Caco-2 (cell line): ENCODE measurements at regions not wholly inside any gene's neighbourhood (a gene's known extent, or its start where the extent isn't known, plus 50 kb on each side); places are given as distances from the start of the nearest gene placed in this dataset.

Experiments used
- BruUV-seq: library from RNA; stranded (reverse); fragments of 400-500 nt; replicated peaks from 2 replicates; lab custom pipeline; 2021; lab: Mats Ljungman, UMichigan
- CTCF ChIA-PET: fragments of 300-600 bp; sonication (Branson Sonifier 250); formaldehyde crosslinking; loops from one replicate; lab custom pipeline; 2022; ENCODE audit warnings: antibody characterized with exemption; lab: Charles Lee
- POLR2A ChIA-PET: fragments of 300-600 bp; sonication (Branson Sonifier 250); formaldehyde crosslinking; loops from one replicate; lab custom pipeline; 2022; ENCODE audit warnings: antibody characterized with exemption; lab: Charles Lee
- DNase-seq, 2 experiments: peaks; one replicate each; pipeline versions ENCODE4 v3.0.0 to v3.0.0-alpha.2; 2020 to 2022
- H3K27me3 ChIP-seq: replicated peaks from 2 replicates; pipeline ENCODE4 v1.6.0; 2011; ENCODE audit warnings: low read length; ENCODE audit not compliant: control insufficient read depth, insufficient read depth
- H3K36me3 ChIP-seq: 2 replicates; pipeline ENCODE4 v1.5.1; 2011; ENCODE audit warnings: low read length; ENCODE audit not compliant: control insufficient read depth, insufficient read depth
- H3K4me1 ChIP-seq: fragments of 250-450 bp; sonication (Bioruptor Pico); 2 replicates; pipeline ENCODE4 v1.5.1; 2020; ENCODE audit warnings: mild to moderate bottlenecking
- H3K4me3 ChIP-seq: 2 replicates; pipeline ENCODE4 v1.5.1; 2011; ENCODE audit warnings: low read depth, mild to moderate bottlenecking, control low read depth, low read length
- H3K9me3 ChIP-seq: fragments of 250-450 bp; sonication (Bioruptor Pico); 2 replicates; pipeline ENCODE4 v1.5.1; 2020; ENCODE audit warnings: mild to moderate bottlenecking, moderate library complexity
- H3K27ac Mint-ChIP-seq: one replicate; pipeline ENCODE4 v1.8.0; 2022; ENCODE audit warnings: mixed read lengths; ENCODE audit not compliant: unreplicated experiment
- H3K27me3 Mint-ChIP-seq: one replicate; pipeline ENCODE4 v1.8.0; 2022; ENCODE audit warnings: mixed read lengths; ENCODE audit not compliant: insufficient read depth, unreplicated experiment
- H3K36me3 Mint-ChIP-seq: one replicate; pipeline ENCODE4 v1.8.0; 2022; ENCODE audit warnings: mild to moderate bottlenecking, mixed read lengths; ENCODE audit not compliant: insufficient read depth, unreplicated experiment
- H3K4me1 Mint-ChIP-seq: one replicate; pipeline ENCODE4 v1.8.0; 2022; ENCODE audit warnings: low read depth, mixed read lengths; ENCODE audit not compliant: unreplicated experiment
- H3K4me3 Mint-ChIP-seq: one replicate; pipeline ENCODE4 v1.8.0; 2022; ENCODE audit warnings: mild to moderate bottlenecking, moderate library complexity, mixed read lengths; ENCODE audit not compliant: unreplicated experiment
- H3K9me3 Mint-ChIP-seq: one replicate; pipeline ENCODE4 v1.8.0; 2022; ENCODE audit warnings: mixed read lengths; ENCODE audit not compliant: unreplicated experiment
- intact Hi-C: fragments of 100-400 bp; cut with micrococcal nuclease; formaldehyde crosslinking; loops from one replicate; pipeline ENCODE4 v1.10.0; 2022; ENCODE audit not compliant: unreplicated experiment
- TF ChIP-seq, protein P1 (sequence below), 2 experiments: fragments of 200-600 bp in 1 of 2; IDR thresholded peaks; 1 replicate in 1 of 2; 2 replicates in 1 of 2; pipeline versions ENCODE4 v1.5.1 to v1.8.0; 2011 to 2022; ENCODE audit warnings: antibody characterized with exemption in 1 of 2, control low read depth in 1 of 2, inconsistent platforms in 1 of 2, low read depth in 1 of 2, low read length in 1 of 2, mild to moderate bottlenecking in 1 of 2, moderate library complexity in 1 of 2; ENCODE audit not compliant: insufficient read depth in 1 of 2, severe bottlenecking in 1 of 2, unreplicated experiment in 1 of 2

- Histone ChIP-seq H3K36me3 (no peaks in the 10 kb centered on the region), H3K9me3 (no peaks in the 10 kb centered on the region), H3K4me1 (no peaks in the 10 kb centered on the region), H3K27me3 (no peaks in the 10 kb centered on the region), H3K4me3 (no peak overlapping the region)
- Mint-ChIP-seq H3K27me3 (no peaks in the 10 kb centered on the region), H3K27ac (peak overlapping the region; percentile 29), H3K9me3 (no peaks in the 10 kb centered on the region), H3K4me1 (no peaks in the 10 kb centered on the region), H3K4me3 (peak overlapping the region; percentile 57), H3K36me3 (no peaks in the 10 kb centered on the region)
- TF ChIP-seq, protein P1, sequence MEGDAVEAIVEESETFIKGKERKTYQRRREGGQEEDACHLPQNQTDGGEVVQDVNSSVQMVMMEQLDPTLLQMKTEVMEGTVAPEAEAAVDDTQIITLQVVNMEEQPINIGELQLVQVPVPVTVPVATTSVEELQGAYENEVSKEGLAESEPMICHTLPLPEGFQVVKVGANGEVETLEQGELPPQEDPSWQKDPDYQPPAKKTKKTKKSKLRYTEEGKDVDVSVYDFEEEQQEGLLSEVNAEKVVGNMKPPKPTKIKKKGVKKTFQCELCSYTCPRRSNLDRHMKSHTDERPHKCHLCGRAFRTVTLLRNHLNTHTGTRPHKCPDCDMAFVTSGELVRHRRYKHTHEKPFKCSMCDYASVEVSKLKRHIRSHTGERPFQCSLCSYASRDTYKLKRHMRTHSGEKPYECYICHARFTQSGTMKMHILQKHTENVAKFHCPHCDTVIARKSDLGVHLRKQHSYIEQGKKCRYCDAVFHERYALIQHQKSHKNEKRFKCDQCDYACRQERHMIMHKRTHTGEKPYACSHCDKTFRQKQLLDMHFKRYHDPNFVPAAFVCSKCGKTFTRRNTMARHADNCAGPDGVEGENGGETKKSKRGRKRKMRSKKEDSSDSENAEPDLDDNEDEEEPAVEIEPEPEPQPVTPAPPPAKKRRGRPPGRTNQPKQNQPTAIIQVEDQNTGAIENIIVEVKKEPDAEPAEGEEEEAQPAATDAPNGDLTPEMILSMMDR (IDR thresholded peaks at IDR 0.05; ENCODE audit: insufficient read depth in 1 of 2, low read depth in 1 of 2, low read length in 1 of 2, severe bottlenecking in 1 of 2, unreplicated experiment in 1 of 2): no peak
- intact Hi-C loops: loop anchor here (1.0 kb wide), 1 partner anchor 16 kb away; no protein-coding TSS in a partner anchor
- BruUV-seq: no TSS peak
- no peak for DNase-seq
- POLR2A ChIA-PET: no interaction called here
- CTCF ChIA-PET: no interaction called here
These were observed 153.1 kb upstream of the MEOX2 start for GRCh38 chr7:15839416-15840100.

GRCh38 chr7:15838265-15838664 lies 151.8 kb upstream of the MEOX2 start:
- Histone ChIP-seq H3K4me1 (no peaks in the 10 kb centered on the region), H3K4me3 (no peak overlapping the region), H3K36me3 (no peaks in the 10 kb centered on the region), H3K9me3 (no peaks in the 10 kb centered on the region), H3K27me3 (no peaks in the 10 kb centered on the region)
- no peaks in the 10 kb centered on the region for H3K36me3 Mint-ChIP-seq
- intact Hi-C loops: no loop called here
- no peak overlapping the region for H3K4me3 Mint-ChIP-seq
- POLR2A ChIA-PET: no interaction called here
- CTCF ChIA-PET: no interaction called here
- no peak for DNase-seq
- H3K9me3 Mint-ChIP-seq: no peaks in the 10 kb centered on the region
- H3K27ac Mint-ChIP-seq: no peak overlapping the region
- BruUV-seq: no TSS peak
- H3K4me1 Mint-ChIP-seq: no peaks in the 10 kb centered on the region
- H3K27me3 Mint-ChIP-seq: no peaks in the 10 kb centered on the region
- TF ChIP-seq, protein P1 (IDR thresholded peaks at IDR 0.05; ENCODE audit: insufficient read depth in 1 of 2, low read depth in 1 of 2, low read length in 1 of 2, severe bottlenecking in 1 of 2, unreplicated experiment in 1 of 2): no peak

- no peak overlapping the region for H3K27ac Mint-ChIP-seq
- H3K9me3 Mint-ChIP-seq: no peaks in the 10 kb centered on the region
These were observed 150.9 kb upstream of the MEOX2 start for GRCh38 chr7:15837306-15837950.

More at GRCh38 chr7:15837306-15837950, 150.9 kb upstream of the MEOX2 start:
- H3K4me3 ChIP-seq: no peak overlapping the region
- H3K4me1 Mint-ChIP-seq: no peaks in the 10 kb centered on the region
- ChIA-PET CTCF (interaction anchor here (0.6 kb wide), 1 partner anchor 773 kb away, joined by 3 read pairs; no protein-coding TSS in a partner anchor), POLR2A (no interaction called here)
- TF ChIP-seq, protein P1 (IDR thresholded peaks at IDR 0.05; ENCODE audit: insufficient read depth in 1 of 2, low read depth in 1 of 2, low read length in 1 of 2, severe bottlenecking in 1 of 2, unreplicated experiment in 1 of 2): no peak
- BruUV-seq: no TSS peak
- no peaks in the 10 kb centered on the region for H3K4me1 ChIP-seq
- H3K27me3 Mint-ChIP-seq: no peaks in the 10 kb centered on the region
- H3K27me3 ChIP-seq: no peaks in the 10 kb centered on the region
- DNase-seq: no peak
- intact Hi-C loops: no loop called here
- no peak overlapping the region for H3K4me3 Mint-ChIP-seq
- no peaks in the 10 kb centered on the region for H3K36me3 ChIP-seq
- H3K9me3 ChIP-seq: no peaks in the 10 kb centered on the region
- no peaks in the 10 kb centered on the region for H3K36me3 Mint-ChIP-seq
